GM12878 (cell line): ENCODE measurements at regions not wholly inside any gene's neighbourhood (a gene's known extent, or its start where the extent isn't known, plus 50 kb on each side); places are given as distances from the start of the nearest gene placed in this dataset.

ENCODE experiments used
- ATAC-seq: fragments of 200-7000 bp; cut with Tn5 transposase; 3 replicates; pipeline ENCODE4 v1.9.1; 2020; ENCODE audit warnings: mild to moderate bottlenecking, moderate library complexity
- BruUV-seq: library from RNA; stranded (reverse); fragments of 400-500 nt; replicated peaks from 2 replicates; lab custom pipeline; 2021; lab: Mats Ljungman, UMichigan
- CTCF ChIA-PET: fragments of 300-600 bp; sonication (Branson Sonifier 250); formaldehyde crosslinking; extraction: SDS; loops from one replicate; lab custom pipeline; 2021; ENCODE audit warnings: inconsistent platforms; lab: Yijun Ruan, JAX
- POLR2A ChIA-PET: fragments of 350-600 bp; formaldehyde crosslinking; extraction: SDS; loops from one replicate; lab custom pipeline; 2021; ENCODE audit warnings: inconsistent platforms; lab: Charles Lee
- RAD21 ChIA-PET: fragments of 300-600 bp; sonication (Branson Sonifier 250); formaldehyde crosslinking; loops from one replicate; lab custom pipeline; 2023; ENCODE audit warnings: antibody characterized with exemption; ENCODE audit not compliant: unreplicated experiment; lab: Charles Lee
- SMC1A ChIA-PET: fragments of 300-600 bp; sonication (Branson Sonifier 250); formaldehyde crosslinking; loops from one replicate; lab custom pipeline; 2023; ENCODE audit not compliant: unreplicated experiment, uncharacterized antibody; lab: Charles Lee
- DNase-seq: peaks from one replicate; pipeline ENCODE4 v3.0.0-alpha.2; 2011; ENCODE audit warnings: low read depth, low spot score
- FAIRE-seq: peaks from 3 replicates; lab custom pipeline; 2011; peaks lifted over from hg19 to GRCh38; lab: Jason Lieb, UNC
- H2AFZ ChIP-seq: 2 replicates; pipeline ENCODE4 v1.6.0; 2011; ENCODE audit warnings: low read depth, low read length, control low read depth; ENCODE audit not compliant: control insufficient read depth
- H3K27ac ChIP-seq: 2 replicates; pipeline ENCODE4 v1.5.1; 2011; ENCODE audit warnings: control low read depth; ENCODE audit not compliant: control insufficient read depth, insufficient read depth
- H3K27me3 ChIP-seq, 2 experiments: replicated peaks in 1 of 2; 2 replicates each; pipeline versions ENCODE4 v1.6.0 to v1.6.1; 2011; ENCODE audit warnings: low read length in 1 of 2; ENCODE audit not compliant: control insufficient read depth in 2 of 2, insufficient read depth in 2 of 2
- H3K36me3 ChIP-seq, 2 experiments: 2 replicates each; pipeline ENCODE4 v1.5.1; 2011; ENCODE audit warnings: low read length in 1 of 2; ENCODE audit not compliant: control insufficient read depth in 2 of 2, insufficient read depth in 2 of 2
- H3K4me1 ChIP-seq: 2 replicates; pipeline ENCODE4 v1.6.1; 2011; ENCODE audit warnings: mild to moderate bottlenecking, low read length, moderate library complexity, mixed read lengths; ENCODE audit not compliant: control insufficient read depth, insufficient read depth
- H3K4me2 ChIP-seq: 2 replicates; pipeline ENCODE4 v1.6.0; 2011; ENCODE audit warnings: control low read depth; ENCODE audit not compliant: control insufficient read depth, insufficient read depth
- H3K4me3 ChIP-seq: fragments of 200-600 bp; sonication (generic); 2 replicates; pipeline ENCODE4 v1.5.1; 2016
- H3K79me2 ChIP-seq: 2 replicates; pipeline ENCODE4 v1.6.0; 2011; ENCODE audit warnings: low read length; ENCODE audit not compliant: control insufficient read depth, insufficient read depth
- H3K9ac ChIP-seq: 2 replicates; pipeline ENCODE4 v1.8.0; 2011; ENCODE audit warnings: low read length, control low read depth, mixed read lengths; ENCODE audit not compliant: control insufficient read depth, insufficient read depth
- H3K9me3 ChIP-seq: replicated peaks from 3 replicates; pipeline ENCODE4 v1.5.1; 2011; ENCODE audit warnings: mild to moderate bottlenecking, low read length; ENCODE audit not compliant: control insufficient read depth, insufficient read depth
- H4K20me1 ChIP-seq: 2 replicates; pipeline ENCODE4 v1.6.0; 2011; ENCODE audit not compliant: control insufficient read depth, insufficient read depth
- CTCF ChIP-seq, 3 experiments: IDR thresholded peaks in 2 of 3; conservative IDR thresholded peaks in 1 of 3; 2 replicates each; pipeline ENCODE4 v1.5.1; 2011; ENCODE audit warnings: low read depth in 3 of 3, low read length in 3 of 3, mild to moderate bottlenecking in 3 of 3, control low read depth in 2 of 3, moderate library complexity in 2 of 3, inconsistent platforms in 1 of 3, mixed read lengths in 1 of 3; ENCODE audit not compliant: control insufficient read depth in 2 of 3, insufficient read depth in 1 of 3; ENCODE audit errors: extremely low read depth in 1 of 3
- EED ChIP-seq: sonication (generic); IDR thresholded peaks from 2 replicates; pipeline ENCODE4 v1.6.1; 2016; ENCODE audit warnings: antibody characterized with exemption, low read depth
- FOXK2 ChIP-seq: fragments of 450-650 bp; IDR thresholded peaks from 2 replicates; pipeline ENCODE4 v1.6.1; 2017; ENCODE audit warnings: mild to moderate bottlenecking, moderate library complexity
- HDAC2 ChIP-seq: fragments of 200-600 bp; sonication (generic); IDR thresholded peaks from 2 replicates; pipeline ENCODE4 v1.6.1; 2017
- MEF2B ChIP-seq: fragments of 450-650 bp; IDR thresholded peaks from 2 replicates; pipeline ENCODE4 v1.6.1; 2018; ENCODE audit warnings: mild to moderate bottlenecking, moderate library complexity; ENCODE audit not compliant: partially characterized antibody, poor library complexity, severe bottlenecking
- MTA3 ChIP-seq: IDR thresholded peaks from 2 replicates; pipeline ENCODE4 v1.6.1; 2012; ENCODE audit warnings: low read length, inconsistent platforms, borderline replicate concordance
- POLR2AphosphoS2 ChIP-seq: IDR thresholded peaks from 2 replicates; pipeline ENCODE4 v1.6.1; 2011; ENCODE audit warnings: low read depth, mild to moderate bottlenecking, low read length, improper control_type of control experiment, moderate library complexity
- RAD21 ChIP-seq: IDR thresholded peaks from 2 replicates; pipeline ENCODE4 v1.6.1; 2011; ENCODE audit warnings: mild to moderate bottlenecking, low read depth, low read length, moderate library complexity; ENCODE audit not compliant: insufficient read depth
- REST ChIP-seq: IDR thresholded peaks from 2 replicates; pipeline ENCODE4 v1.6.1; 2012; ENCODE audit warnings: mild to moderate bottlenecking, low read depth, low read length
- TCF3 ChIP-seq: IDR thresholded peaks from 2 replicates; pipeline ENCODE4 v1.6.1; 2012; ENCODE audit warnings: low read depth, mild to moderate bottlenecking, low read length, borderline replicate concordance; ENCODE audit not compliant: insufficient read depth
- YBX1 ChIP-seq: fragments of 450-650 bp; IDR thresholded peaks from 2 replicates; pipeline ENCODE4 v1.6.1; 2016; ENCODE audit warnings: antibody characterized with exemption
- ZBTB11 ChIP-seq: fragments of 450-650 bp; formaldehyde crosslinking; IDR thresholded peaks from 2 replicates; pipeline ENCODE4 v1.5.0; 2022; ENCODE audit warnings: mild to moderate bottlenecking, missing genetic modification characterization
- WGBS: methylation state at CpG from one replicate; pipeline ENCODE4 v1.1.6; 2016; ENCODE audit warnings: low lambda C conversion rate; ENCODE audit not compliant: insufficient replicate concordance, insufficient coverage; ENCODE audit errors: missing lambda C conversion rate; 5-methylcytosine and 5-hydroxymethylcytosine counted together
- in situ Hi-C: fragments of 300-500 bp; cut with MboI; formaldehyde crosslinking; loops from 9 replicates; pipeline ENCODE4 v1.14.3; 2018; ENCODE audit warnings: mixed read lengths
- intact Hi-C: fragments of 100-400 bp; cut with micrococcal nuclease; formaldehyde crosslinking; loops from one replicate; pipeline ENCODE4 v1.14.2; 2022; ENCODE audit not compliant: unreplicated experiment
- TF ChIP-seq, protein P1 (sequence below): fragments of 450-650 bp; IDR thresholded peaks from 2 replicates; pipeline ENCODE4 v1.6.1; 2018; ENCODE audit warnings: borderline replicate concordance, mild to moderate bottlenecking; ENCODE audit not compliant: partially characterized antibody

DNA sequence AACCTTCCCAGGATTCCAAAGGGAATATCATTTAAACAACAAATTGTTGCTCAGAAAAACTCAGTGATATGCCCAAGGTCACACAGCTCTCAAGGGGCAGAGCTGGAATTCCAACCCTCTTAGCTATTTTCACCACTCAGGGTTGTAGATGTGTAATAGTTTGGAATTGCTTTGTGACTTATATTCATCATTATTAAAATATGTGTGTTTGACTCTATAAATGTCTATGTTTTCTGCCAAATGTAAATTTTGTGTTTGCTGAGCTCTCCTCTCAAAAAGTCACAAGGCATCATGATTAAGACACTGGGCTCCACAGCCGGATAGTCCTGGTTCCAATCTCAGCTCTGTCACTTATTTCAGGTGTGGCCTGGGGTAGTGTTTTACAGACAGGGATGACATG is 407.3 kb downstream of the TMEM135 start:
- FAIRE-seq (no peak), DNase-seq (no peak), ATAC-seq (no peak)
- SMC1A ChIA-PET, result no interaction called here
- RAD21 ChIA-PET, result no interaction called here
- Histone ChIP-seq H2AFZ (no peak overlapping the region), H3K4me3 (no peak overlapping the region), H3K36me3 (no peaks in the 10 kb centered on the region), H3K9me3 (no peaks in the 10 kb centered on the region), H4K20me1 (peaks cover 2% of the 10 kb centered on the region; the same call in 1 of the 2 replicates), H3K27me3 (no peaks in the 10 kb centered on the region), H3K9ac (no peak overlapping the region), H3K27ac (no peak overlapping the region), H3K4me1 (no peaks in the 10 kb centered on the region), H3K79me2 (no peaks in the 10 kb centered on the region), H3K4me2 (no peak overlapping the region)
- in situ Hi-C loops, result no loop called here
- CTCF ChIA-PET, result interaction anchor here (1.0 kb wide), 1 partner anchor 24 kb away, joined by 4 read pairs; no protein-coding TSS in a partner anchor
- 50% methylated on average over 1 of the region's 1 CpG for WGBS
- POLR2A ChIA-PET, result no interaction called here
- intact Hi-C loops, result no loop called here
- TF ChIP-seq TCF3 (no peak), RAD21 (no peak), POLR2AphosphoS2 (no peak), YBX1 (no peak), REST (no peak), HDAC2 (no peak), EED (no peak), CTCF (IDR thresholded peaks at IDR 0.05 in 2 of 3, conservative IDR thresholded peaks at IDR 0.05 in 1 of 3; ENCODE audit: control insufficient read depth in 2 of 3, extremely low read depth in 1 of 3, insufficient read depth in 1 of 3, low read depth in 3 of 3, low read length in 3 of 3) (no peak), ZBTB11 (CRISPR knock-in tag) (no peak), MTA3 (no peak), MEF2B (no peak), FOXK2 (no peak)
- TF ChIP-seq, protein P1, sequence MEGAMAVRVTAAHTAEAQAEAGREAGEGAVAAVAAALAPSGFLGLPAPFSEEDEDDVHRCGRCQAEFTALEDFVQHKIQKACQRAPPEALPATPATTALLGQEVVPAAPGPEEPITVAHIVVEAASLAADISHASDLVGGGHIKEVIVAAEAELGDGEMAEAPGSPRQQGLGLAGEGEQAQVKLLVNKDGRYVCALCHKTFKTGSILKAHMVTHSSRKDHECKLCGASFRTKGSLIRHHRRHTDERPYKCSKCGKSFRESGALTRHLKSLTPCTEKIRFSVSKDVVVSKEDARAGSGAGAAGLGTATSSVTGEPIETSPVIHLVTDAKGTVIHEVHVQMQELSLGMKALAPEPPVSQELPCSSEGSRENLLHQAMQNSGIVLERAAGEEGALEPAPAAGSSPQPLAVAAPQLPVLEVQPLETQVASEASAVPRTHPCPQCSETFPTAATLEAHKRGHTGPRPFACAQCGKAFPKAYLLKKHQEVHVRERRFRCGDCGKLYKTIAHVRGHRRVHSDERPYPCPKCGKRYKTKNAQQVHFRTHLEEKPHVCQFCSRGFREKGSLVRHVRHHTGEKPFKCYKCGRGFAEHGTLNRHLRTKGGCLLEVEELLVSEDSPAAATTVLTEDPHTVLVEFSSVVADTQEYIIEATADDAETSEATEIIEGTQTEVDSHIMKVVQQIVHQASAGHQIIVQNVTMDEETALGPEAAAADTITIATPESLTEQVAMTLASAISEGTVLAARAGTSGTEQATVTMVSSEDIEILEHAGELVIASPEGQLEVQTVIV, result no peak
- no TSS peak for BruUV-seq
